GM23338 (cell line): ENCODE measurements at regions not wholly inside any gene's neighbourhood (a gene's known extent, or its start where the extent isn't known, plus 50 kb on each side); places are given as distances from the start of the nearest gene placed in this dataset.

Experiments
- CREB1 ChIP-seq: fragments of 250-450 bp; sonication (Bioruptor Pico); IDR thresholded peaks from 2 replicates; pipeline ENCODE4 v1.5.0; 2020; ENCODE audit warnings: low read depth, mild to moderate bottlenecking, moderate library complexity
- EZH2 ChIP-seq: fragments of 200-600 bp; sonication (generic); IDR thresholded peaks from one replicate; pipeline ENCODE4 v1.8.0; 2017; ENCODE audit warnings: antibody characterized with exemption, mild to moderate bottlenecking, low read depth; ENCODE audit not compliant: unreplicated experiment
- EZH2phosphoT487 ChIP-seq: fragments of 200-600 bp; sonication (generic); IDR thresholded peaks from one replicate; pipeline ENCODE4 v1.8.1; 2018; ENCODE audit warnings: antibody characterized with exemption; ENCODE audit not compliant: unreplicated experiment
- STAT1 ChIP-seq: IDR thresholded peaks from one replicate; pipeline ENCODE4 v1.6.1; 2016; ENCODE audit warnings: antibody characterized with exemption; ENCODE audit not compliant: unreplicated experiment
- TF ChIP-seq, protein P1 (sequence below), 2 experiments: fragments of 200-600 bp in 1 of 2; sonication (generic) in 1 of 2; conservative IDR thresholded peaks; 2 replicates each; pipeline versions ENCODE4 v1.5.1 to v1.6.1; 2016 to 2017; ENCODE audit warnings: antibody characterized with exemption in 2 of 2, low read depth in 2 of 2, mild to moderate bottlenecking in 2 of 2, moderate library complexity in 1 of 2
- TF ChIP-seq, protein P2 (sequence below): fragments of 250-450 bp; sonication (Bioruptor Pico); IDR thresholded peaks from 2 replicates; pipeline ENCODE4 v1.5.0; 2020; ENCODE audit warnings: mild to moderate bottlenecking, moderate library complexity

DNA sequence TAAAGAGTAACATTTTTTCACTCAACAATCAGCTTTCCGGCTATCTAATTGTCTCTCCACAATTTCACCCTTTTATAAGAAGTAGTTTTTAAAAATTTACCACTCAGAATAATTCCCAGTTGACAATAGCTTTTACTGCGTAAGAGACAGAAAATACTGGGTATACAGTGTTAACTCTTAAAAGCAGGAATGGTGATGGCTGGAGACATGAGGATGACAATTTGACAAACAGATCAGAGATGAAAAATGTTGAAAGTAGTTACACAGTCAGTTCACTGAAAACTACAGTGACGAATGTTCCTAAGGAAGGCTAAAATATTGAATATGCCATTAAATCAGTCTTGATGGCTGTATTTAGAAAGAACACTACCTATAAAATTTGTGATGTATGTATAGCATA lies 1146.8 kb upstream of the B3GALT2 start:
- TF ChIP-seq EZH2phosphoT487: no peak
- TF ChIP-seq, protein P1, sequence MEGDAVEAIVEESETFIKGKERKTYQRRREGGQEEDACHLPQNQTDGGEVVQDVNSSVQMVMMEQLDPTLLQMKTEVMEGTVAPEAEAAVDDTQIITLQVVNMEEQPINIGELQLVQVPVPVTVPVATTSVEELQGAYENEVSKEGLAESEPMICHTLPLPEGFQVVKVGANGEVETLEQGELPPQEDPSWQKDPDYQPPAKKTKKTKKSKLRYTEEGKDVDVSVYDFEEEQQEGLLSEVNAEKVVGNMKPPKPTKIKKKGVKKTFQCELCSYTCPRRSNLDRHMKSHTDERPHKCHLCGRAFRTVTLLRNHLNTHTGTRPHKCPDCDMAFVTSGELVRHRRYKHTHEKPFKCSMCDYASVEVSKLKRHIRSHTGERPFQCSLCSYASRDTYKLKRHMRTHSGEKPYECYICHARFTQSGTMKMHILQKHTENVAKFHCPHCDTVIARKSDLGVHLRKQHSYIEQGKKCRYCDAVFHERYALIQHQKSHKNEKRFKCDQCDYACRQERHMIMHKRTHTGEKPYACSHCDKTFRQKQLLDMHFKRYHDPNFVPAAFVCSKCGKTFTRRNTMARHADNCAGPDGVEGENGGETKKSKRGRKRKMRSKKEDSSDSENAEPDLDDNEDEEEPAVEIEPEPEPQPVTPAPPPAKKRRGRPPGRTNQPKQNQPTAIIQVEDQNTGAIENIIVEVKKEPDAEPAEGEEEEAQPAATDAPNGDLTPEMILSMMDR (conservative IDR thresholded peaks at IDR 0.05; ENCODE audit: low read depth in 2 of 2): no peak
- TF ChIP-seq CREB1 (CRISPR knock-in tag): no peak
- no peak for TF ChIP-seq STAT1
- TF ChIP-seq, protein P2, sequence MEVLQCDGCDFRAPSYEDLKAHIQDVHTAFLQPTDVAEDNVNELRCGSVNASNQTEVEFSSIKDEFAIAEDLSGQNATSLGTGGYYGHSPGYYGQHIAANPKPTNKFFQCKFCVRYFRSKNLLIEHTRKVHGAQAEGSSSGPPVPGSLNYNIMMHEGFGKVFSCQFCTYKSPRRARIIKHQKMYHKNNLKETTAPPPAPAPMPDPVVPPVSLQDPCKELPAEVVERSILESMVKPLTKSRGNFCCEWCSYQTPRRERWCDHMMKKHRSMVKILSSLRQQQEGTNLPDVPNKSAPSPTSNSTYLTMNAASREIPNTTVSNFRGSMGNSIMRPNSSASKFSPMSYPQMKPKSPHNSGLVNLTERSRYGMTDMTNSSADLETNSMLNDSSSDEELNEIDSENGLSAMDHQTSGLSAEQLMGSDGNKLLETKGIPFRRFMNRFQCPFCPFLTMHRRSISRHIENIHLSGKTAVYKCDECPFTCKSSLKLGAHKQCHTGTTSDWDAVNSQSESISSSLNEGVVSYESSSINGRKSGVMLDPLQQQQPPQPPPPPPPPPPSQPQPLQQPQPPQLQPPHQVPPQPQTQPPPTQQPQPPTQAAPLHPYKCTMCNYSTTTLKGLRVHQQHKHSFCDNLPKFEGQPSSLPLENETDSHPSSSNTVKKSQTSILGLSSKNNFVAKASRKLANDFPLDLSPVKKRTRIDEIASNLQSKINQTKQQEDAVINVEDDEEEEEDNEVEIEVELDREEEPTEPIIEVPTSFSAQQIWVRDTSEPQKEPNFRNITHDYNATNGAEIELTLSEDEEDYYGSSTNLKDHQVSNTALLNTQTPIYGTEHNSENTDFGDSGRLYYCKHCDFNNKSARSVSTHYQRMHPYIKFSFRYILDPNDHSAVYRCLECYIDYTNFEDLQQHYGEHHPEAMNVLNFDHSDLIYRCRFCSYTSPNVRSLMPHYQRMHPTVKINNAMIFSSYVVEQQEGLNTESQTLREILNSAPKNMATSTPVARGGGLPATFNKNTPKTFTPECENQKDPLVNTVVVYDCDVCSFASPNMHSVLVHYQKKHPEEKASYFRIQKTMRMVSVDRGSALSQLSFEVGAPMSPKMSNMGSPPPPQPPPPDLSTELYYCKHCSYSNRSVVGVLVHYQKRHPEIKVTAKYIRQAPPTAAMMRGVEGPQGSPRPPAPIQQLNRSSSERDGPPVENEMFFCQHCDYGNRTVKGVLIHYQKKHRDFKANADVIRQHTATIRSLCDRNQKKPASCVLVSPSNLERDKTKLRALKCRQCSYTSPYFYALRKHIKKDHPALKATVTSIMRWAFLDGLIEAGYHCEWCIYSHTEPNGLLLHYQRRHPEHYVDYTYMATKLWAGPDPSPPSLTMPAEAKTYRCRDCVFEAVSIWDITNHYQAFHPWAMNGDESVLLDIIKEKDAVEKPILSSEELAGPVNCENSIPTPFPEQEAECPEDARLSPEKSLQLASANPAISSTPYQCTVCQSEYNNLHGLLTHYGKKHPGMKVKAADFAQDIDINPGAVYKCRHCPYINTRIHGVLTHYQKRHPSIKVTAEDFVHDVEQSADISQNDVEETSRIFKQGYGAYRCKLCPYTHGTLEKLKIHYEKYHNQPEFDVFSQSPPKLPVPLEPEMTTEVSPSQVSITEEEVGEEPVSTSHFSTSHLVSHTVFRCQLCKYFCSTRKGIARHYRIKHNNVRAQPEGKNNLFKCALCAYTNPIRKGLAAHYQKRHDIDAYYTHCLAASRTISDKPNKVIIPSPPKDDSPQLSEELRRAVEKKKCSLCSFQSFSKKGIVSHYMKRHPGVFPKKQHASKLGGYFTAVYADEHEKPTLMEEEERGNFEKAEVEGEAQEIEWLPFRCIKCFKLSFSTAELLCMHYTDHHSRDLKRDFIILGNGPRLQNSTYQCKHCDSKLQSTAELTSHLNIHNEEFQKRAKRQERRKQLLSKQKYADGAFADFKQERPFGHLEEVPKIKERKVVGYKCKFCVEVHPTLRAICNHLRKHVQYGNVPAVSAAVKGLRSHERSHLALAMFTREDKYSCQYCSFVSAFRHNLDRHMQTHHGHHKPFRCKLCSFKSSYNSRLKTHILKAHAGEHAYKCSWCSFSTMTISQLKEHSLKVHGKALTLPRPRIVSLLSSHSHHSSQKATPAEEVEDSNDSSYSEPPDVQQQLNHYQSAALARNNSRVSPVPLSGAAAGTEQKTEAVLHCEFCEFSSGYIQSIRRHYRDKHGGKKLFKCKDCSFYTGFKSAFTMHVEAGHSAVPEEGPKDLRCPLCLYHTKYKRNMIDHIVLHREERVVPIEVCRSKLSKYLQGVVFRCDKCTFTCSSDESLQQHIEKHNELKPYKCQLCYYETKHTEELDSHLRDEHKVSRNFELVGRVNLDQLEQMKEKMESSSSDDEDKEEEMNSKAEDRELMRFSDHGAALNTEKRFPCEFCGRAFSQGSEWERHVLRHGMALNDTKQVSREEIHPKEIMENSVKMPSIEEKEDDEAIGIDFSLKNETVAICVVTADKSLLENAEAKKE (CRISPR knock-in tag): no peak
- TF ChIP-seq EZH2: no peak
